Activated CD8-positive, alpha-beta memory T cell treated with anti-CD3 and anti-CD28 coated beads, Interleukin-2, amount 50 U/mL, for 24 hours (primary cell): ENCODE measurements at regions not wholly inside any gene's neighbourhood (a gene's known extent, or its start where the extent isn't known, plus 50 kb on each side); places are given as distances from the start of the nearest gene placed in this dataset.

ENCODE experiments used
- DNase-seq: peaks from one replicate; pipeline ENCODE4 v3.0.0-alpha.2; 2020; ENCODE audit errors: extremely low read depth

GRCh38 chr2:16257322-16258028, 317.1 kb downstream of the MYCN start:
- no peak for DNase-seq

- no peak for DNase-seq
Measured at GRCh38 chr2:16256601-16257321, 316.4 kb downstream of the MYCN start.

GRCh38 chr2:16255120-16255519, 314.8 kb downstream of the MYCN start:
- no peak for DNase-seq

- DNase-seq, result no peak
Measured at GRCh38 chr2:16254356-16254965, 314.1 kb downstream of the MYCN start.

GRCh38 chr2:16253291-16253690, 312.9 kb downstream of the MYCN start:
- DNase-seq, result no peak

GRCh38 chr2:16252891-16253290, 312.5 kb downstream of the MYCN start:
- no peak for DNase-seq

- no peak for DNase-seq
Measured at GRCh38 chr2:16252251-16252650, 311.9 kb downstream of the MYCN start.

GRCh38 chr2:16251511-16252225, 311.3 kb downstream of the MYCN start:
- DNase-seq, result no peak

GRCh38 chr2:16250886-16251285, 310.5 kb downstream of the MYCN start:
- no peak for DNase-seq

- no peak for DNase-seq
Measured at GRCh38 chr2:16250466-16250865, 310.1 kb downstream of the MYCN start.

GRCh38 chr2:16250056-16250425, 309.7 kb downstream of the MYCN start:
- no peak for DNase-seq

- no peak for DNase-seq
Measured at GRCh38 chr2:16249246-16250055, 309.1 kb downstream of the MYCN start.

GRCh38 chr2:16248571-16249105, 308.3 kb downstream of the MYCN start:
- DNase-seq, result no peak

GRCh38 chr2:16247326-16248122, 307.2 kb downstream of the MYCN start:
- DNase-seq, result no peak

- DNase-seq, result no peak
Measured at GRCh38 chr2:16246911-16247310, 306.6 kb downstream of the MYCN start.

GRCh38 chr2:16246281-16246850, 306.0 kb downstream of the MYCN start:
- no peak for DNase-seq

- DNase-seq, result no peak
Measured at GRCh38 chr2:16245481-16246054, 305.2 kb downstream of the MYCN start.

GRCh38 chr2:16244966-16245320, 304.6 kb downstream of the MYCN start:
- DNase-seq, result no peak

- no peak for DNase-seq
Measured at GRCh38 chr2:16244153-16244965, 304.0 kb downstream of the MYCN start.
